ENCODE measurements at regions not wholly inside any gene's neighbourhood (a gene's known extent, or its start where the extent isn't known, plus 50 kb on each side); places are given as distances from the start of the nearest gene placed in this dataset.

DNA sequence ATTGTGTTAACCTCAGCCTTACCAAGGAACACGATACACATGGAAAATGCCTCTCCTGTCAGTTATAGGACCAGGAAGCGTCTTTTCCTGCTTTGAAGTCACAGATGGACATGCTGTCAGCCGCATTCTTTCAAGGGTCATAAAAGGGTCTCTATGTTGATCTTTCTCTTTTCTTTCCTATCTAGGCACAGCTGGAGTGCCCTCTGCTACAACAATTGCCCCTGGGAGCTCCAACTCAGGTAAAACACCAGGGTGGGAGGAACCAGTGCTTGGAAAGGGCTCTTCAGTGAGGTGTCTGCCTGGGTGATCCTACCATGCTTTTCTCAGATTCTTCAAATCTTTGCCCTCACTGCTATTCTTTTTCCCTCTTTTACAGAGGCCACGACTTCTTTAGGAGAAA is 157.4 kb upstream of the CNTN1 start:
- no peaks in the 10 kb centered on the region for H3K9me3 Mint-ChIP-seq
- H3K27ac ChIP-seq (ENCODE audit: low read depth), result no peak overlapping the region
- H3K36me3 ChIP-seq (ENCODE audit: insufficient read depth), result no peaks in the 10 kb centered on the region
- H3K4me3 ChIP-seq, result no peak overlapping the region
- no peak overlapping the region for H3K4me3 Mint-ChIP-seq
- H3K27ac Mint-ChIP-seq, result no peak overlapping the region
- H3K4me1 ChIP-seq (ENCODE audit: insufficient read depth), result no peaks in the 10 kb centered on the region
- H3K4me2 ChIP-seq, result no peak overlapping the region
- H4K20me1 ChIP-seq (replicated peaks; ENCODE audit: insufficient read depth), result no peaks in the 10 kb centered on the region
- peaks cover 2% of the 10 kb centered on the region for H3K27me3 Mint-ChIP-seq (ENCODE audit: insufficient read depth, low read depth, poor library complexity)
- ATAC-seq (peak; percentile 61; the same call in 2 of the 3 replicates), DNase-seq (ENCODE audit: low spot score) (peak; percentile 15)
- no peaks in the 10 kb centered on the region for H3F3A ChIP-seq (replicated peaks; ENCODE audit: low read depth)
- no peak overlapping the region for H2AFZ ChIP-seq
- H3K27me3 ChIP-seq (ENCODE audit: insufficient read depth), result no peaks in the 10 kb centered on the region
- TF ChIP-seq ZNF331 (CRISPR knock-in tag; IDR thresholded peaks at IDR 0.05; ENCODE audit: low read depth) (no peak), ZNF114 (CRISPR knock-in tag; IDR thresholded peaks at IDR 0.05) (no peak), CREB1 (CRISPR knock-in tag; IDR thresholded peaks at IDR 0.05; ENCODE audit: low read depth) (no peak), STAT1 (IDR thresholded peaks at IDR 0.05; ENCODE audit: unreplicated experiment) (no peak), POLR2AphosphoS5 (IDR thresholded peaks at IDR 0.05; ENCODE audit: low read depth) (no peak), EZH2phosphoT487 (IDR thresholded peaks at IDR 0.05; ENCODE audit: unreplicated experiment) (no peak), EZH2 (IDR thresholded peaks at IDR 0.05; ENCODE audit: low read depth, unreplicated experiment) (no peak), JUNB (IDR thresholded peaks at IDR 0.05; ENCODE audit: unreplicated experiment) (no peak), NANOG (IDR thresholded peaks at IDR 0.05; ENCODE audit: borderline replicate concordance) (no peak)
- TF ChIP-seq, protein P1, sequence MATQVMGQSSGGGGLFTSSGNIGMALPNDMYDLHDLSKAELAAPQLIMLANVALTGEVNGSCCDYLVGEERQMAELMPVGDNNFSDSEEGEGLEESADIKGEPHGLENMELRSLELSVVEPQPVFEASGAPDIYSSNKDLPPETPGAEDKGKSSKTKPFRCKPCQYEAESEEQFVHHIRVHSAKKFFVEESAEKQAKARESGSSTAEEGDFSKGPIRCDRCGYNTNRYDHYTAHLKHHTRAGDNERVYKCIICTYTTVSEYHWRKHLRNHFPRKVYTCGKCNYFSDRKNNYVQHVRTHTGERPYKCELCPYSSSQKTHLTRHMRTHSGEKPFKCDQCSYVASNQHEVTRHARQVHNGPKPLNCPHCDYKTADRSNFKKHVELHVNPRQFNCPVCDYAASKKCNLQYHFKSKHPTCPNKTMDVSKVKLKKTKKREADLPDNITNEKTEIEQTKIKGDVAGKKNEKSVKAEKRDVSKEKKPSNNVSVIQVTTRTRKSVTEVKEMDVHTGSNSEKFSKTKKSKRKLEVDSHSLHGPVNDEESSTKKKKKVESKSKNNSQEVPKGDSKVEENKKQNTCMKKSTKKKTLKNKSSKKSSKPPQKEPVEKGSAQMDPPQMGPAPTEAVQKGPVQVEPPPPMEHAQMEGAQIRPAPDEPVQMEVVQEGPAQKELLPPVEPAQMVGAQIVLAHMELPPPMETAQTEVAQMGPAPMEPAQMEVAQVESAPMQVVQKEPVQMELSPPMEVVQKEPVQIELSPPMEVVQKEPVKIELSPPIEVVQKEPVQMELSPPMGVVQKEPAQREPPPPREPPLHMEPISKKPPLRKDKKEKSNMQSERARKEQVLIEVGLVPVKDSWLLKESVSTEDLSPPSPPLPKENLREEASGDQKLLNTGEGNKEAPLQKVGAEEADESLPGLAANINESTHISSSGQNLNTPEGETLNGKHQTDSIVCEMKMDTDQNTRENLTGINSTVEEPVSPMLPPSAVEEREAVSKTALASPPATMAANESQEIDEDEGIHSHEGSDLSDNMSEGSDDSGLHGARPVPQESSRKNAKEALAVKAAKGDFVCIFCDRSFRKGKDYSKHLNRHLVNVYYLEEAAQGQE (IDR thresholded peaks at IDR 0.05; ENCODE audit: unreplicated experiment), result no peak
- TF ChIP-seq, protein P2, sequence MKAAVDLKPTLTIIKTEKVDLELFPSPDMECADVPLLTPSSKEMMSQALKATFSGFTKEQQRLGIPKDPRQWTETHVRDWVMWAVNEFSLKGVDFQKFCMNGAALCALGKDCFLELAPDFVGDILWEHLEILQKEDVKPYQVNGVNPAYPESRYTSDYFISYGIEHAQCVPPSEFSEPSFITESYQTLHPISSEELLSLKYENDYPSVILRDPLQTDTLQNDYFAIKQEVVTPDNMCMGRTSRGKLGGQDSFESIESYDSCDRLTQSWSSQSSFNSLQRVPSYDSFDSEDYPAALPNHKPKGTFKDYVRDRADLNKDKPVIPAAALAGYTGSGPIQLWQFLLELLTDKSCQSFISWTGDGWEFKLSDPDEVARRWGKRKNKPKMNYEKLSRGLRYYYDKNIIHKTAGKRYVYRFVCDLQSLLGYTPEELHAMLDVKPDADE (IDR thresholded peaks at IDR 0.05), result no peak
- TF ChIP-seq, protein P3, sequence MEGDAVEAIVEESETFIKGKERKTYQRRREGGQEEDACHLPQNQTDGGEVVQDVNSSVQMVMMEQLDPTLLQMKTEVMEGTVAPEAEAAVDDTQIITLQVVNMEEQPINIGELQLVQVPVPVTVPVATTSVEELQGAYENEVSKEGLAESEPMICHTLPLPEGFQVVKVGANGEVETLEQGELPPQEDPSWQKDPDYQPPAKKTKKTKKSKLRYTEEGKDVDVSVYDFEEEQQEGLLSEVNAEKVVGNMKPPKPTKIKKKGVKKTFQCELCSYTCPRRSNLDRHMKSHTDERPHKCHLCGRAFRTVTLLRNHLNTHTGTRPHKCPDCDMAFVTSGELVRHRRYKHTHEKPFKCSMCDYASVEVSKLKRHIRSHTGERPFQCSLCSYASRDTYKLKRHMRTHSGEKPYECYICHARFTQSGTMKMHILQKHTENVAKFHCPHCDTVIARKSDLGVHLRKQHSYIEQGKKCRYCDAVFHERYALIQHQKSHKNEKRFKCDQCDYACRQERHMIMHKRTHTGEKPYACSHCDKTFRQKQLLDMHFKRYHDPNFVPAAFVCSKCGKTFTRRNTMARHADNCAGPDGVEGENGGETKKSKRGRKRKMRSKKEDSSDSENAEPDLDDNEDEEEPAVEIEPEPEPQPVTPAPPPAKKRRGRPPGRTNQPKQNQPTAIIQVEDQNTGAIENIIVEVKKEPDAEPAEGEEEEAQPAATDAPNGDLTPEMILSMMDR (conservative IDR thresholded peaks at IDR 0.05; ENCODE audit: low read depth in 2 of 2), result no peak
- TF ChIP-seq, protein P4, sequence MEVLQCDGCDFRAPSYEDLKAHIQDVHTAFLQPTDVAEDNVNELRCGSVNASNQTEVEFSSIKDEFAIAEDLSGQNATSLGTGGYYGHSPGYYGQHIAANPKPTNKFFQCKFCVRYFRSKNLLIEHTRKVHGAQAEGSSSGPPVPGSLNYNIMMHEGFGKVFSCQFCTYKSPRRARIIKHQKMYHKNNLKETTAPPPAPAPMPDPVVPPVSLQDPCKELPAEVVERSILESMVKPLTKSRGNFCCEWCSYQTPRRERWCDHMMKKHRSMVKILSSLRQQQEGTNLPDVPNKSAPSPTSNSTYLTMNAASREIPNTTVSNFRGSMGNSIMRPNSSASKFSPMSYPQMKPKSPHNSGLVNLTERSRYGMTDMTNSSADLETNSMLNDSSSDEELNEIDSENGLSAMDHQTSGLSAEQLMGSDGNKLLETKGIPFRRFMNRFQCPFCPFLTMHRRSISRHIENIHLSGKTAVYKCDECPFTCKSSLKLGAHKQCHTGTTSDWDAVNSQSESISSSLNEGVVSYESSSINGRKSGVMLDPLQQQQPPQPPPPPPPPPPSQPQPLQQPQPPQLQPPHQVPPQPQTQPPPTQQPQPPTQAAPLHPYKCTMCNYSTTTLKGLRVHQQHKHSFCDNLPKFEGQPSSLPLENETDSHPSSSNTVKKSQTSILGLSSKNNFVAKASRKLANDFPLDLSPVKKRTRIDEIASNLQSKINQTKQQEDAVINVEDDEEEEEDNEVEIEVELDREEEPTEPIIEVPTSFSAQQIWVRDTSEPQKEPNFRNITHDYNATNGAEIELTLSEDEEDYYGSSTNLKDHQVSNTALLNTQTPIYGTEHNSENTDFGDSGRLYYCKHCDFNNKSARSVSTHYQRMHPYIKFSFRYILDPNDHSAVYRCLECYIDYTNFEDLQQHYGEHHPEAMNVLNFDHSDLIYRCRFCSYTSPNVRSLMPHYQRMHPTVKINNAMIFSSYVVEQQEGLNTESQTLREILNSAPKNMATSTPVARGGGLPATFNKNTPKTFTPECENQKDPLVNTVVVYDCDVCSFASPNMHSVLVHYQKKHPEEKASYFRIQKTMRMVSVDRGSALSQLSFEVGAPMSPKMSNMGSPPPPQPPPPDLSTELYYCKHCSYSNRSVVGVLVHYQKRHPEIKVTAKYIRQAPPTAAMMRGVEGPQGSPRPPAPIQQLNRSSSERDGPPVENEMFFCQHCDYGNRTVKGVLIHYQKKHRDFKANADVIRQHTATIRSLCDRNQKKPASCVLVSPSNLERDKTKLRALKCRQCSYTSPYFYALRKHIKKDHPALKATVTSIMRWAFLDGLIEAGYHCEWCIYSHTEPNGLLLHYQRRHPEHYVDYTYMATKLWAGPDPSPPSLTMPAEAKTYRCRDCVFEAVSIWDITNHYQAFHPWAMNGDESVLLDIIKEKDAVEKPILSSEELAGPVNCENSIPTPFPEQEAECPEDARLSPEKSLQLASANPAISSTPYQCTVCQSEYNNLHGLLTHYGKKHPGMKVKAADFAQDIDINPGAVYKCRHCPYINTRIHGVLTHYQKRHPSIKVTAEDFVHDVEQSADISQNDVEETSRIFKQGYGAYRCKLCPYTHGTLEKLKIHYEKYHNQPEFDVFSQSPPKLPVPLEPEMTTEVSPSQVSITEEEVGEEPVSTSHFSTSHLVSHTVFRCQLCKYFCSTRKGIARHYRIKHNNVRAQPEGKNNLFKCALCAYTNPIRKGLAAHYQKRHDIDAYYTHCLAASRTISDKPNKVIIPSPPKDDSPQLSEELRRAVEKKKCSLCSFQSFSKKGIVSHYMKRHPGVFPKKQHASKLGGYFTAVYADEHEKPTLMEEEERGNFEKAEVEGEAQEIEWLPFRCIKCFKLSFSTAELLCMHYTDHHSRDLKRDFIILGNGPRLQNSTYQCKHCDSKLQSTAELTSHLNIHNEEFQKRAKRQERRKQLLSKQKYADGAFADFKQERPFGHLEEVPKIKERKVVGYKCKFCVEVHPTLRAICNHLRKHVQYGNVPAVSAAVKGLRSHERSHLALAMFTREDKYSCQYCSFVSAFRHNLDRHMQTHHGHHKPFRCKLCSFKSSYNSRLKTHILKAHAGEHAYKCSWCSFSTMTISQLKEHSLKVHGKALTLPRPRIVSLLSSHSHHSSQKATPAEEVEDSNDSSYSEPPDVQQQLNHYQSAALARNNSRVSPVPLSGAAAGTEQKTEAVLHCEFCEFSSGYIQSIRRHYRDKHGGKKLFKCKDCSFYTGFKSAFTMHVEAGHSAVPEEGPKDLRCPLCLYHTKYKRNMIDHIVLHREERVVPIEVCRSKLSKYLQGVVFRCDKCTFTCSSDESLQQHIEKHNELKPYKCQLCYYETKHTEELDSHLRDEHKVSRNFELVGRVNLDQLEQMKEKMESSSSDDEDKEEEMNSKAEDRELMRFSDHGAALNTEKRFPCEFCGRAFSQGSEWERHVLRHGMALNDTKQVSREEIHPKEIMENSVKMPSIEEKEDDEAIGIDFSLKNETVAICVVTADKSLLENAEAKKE (CRISPR knock-in tag; IDR thresholded peaks at IDR 0.05), result no peak
- no peaks in the 10 kb centered on the region for H3K79me2 ChIP-seq (replicated peaks; ENCODE audit: insufficient read depth)
- 0 out of 2 replicates have a peak, but pooled peaks cover 7% of the 10 kb centered on the region for H3K9me2 ChIP-seq (ENCODE audit: insufficient read depth)
- 0 out of 3 replicates have a peak, but pooled peaks cover 3% of the 10 kb centered on the region for H3K4me1 Mint-ChIP-seq
- no peaks in the 10 kb centered on the region for H3K36me3 Mint-ChIP-seq (ENCODE audit: low read depth)

All from GM23338 (cell line).